Activated T-cell treated with anti-CD3 and anti-CD28 coated beads, Interleukin-2, amount 50 U/mL, for 4 hours (primary cell): ENCODE measurements at regions not wholly inside any gene's neighbourhood (a gene's known extent, or its start where the extent isn't known, plus 50 kb on each side); places are given as distances from the start of the nearest gene placed in this dataset.
"Not testable (repeated sequence)": the region's sequence is repeated elsewhere in the genome, so short reads cannot be mapped to it uniquely, and the experiment has no call there.

Experiments used
- ATAC-seq, 2 donors: fragments of 200-7000 bp; cut with Tn5 transposase; one replicate each; pipeline ENCODE4 v1.10.0; 2021
- DNase-seq: peaks from one replicate; pipeline ENCODE4 v3.0.0-alpha.2; 2020
- H3K27me3 Mint-ChIP-seq: one replicate; pipeline ENCODE4 v1.8.0; 2021; ENCODE audit warnings: low read depth, mixed read lengths
- H3K36me3 Mint-ChIP-seq: one replicate; pipeline ENCODE4 v1.8.0; 2022; ENCODE audit warnings: mixed read lengths; ENCODE audit not compliant: insufficient read depth
- H3K4me1 Mint-ChIP-seq: one replicate; pipeline ENCODE4 v1.8.0; 2021; ENCODE audit warnings: low read depth, mixed read lengths
- H3K4me3 Mint-ChIP-seq: one replicate; pipeline ENCODE4 v1.8.0; 2021; ENCODE audit warnings: mild to moderate bottlenecking, moderate library complexity, mixed read lengths
- H3K9me3 Mint-ChIP-seq: one replicate; pipeline ENCODE4 v1.8.0; 2021; ENCODE audit warnings: mixed read lengths

DNA sequence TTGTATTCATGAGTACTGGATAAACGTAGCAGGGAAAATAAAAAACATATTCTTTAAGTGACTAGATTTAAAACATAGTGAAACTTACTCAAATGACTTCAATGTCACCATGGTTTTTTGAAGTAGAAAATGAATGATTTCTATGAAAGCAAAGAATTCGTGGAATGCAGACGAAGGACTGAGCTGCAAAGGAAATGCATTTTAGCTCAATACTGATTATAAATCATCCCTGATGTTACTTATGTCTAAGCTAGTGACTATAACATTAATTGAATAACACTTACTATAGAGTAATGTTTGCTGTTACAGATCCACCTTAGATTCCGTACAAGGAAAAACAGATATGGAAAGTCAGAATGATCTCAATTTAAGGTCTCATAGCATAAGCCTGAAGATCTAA lies 1257.7 kb upstream of the CDH2 start:
- H3K4me1 Mint-ChIP-seq: no peaks in the 10 kb centered on the region
- DNase-seq (no peak), ATAC-seq (no peak)
- no peaks in the 10 kb centered on the region for H3K27me3 Mint-ChIP-seq
- peaks cover 17% of the 10 kb centered on the region for H3K9me3 Mint-ChIP-seq
- H3K36me3 Mint-ChIP-seq: no peaks in the 10 kb centered on the region
- H3K4me3 Mint-ChIP-seq: no peak overlapping the region

DNA sequence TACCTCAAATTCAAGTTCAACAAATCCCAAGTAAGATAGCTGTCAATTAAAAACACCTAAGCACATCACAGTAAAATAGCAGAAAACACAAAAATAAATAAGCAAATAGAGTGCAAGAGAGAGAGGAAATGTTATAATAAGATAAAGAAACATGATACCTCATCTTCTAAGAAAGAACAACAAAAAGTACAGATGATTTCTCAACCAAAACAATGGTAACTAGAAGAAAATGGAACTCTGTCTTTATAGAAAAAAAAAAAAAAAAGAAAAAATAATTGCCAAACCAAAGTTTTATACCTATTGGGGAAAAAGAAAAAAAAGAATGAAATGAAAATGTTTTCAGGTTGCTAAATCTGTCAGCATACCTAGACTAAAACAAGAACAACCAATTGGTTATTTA lies 1253.5 kb upstream of the CDH2 start:
- ATAC-seq (no peak), DNase-seq (no peak)
- Mint-ChIP-seq H3K9me3 (peaks cover 13% of the 10 kb centered on the region), H3K4me1 (no peaks in the 10 kb centered on the region), H3K27me3 (no peaks in the 10 kb centered on the region), H3K36me3 (no peaks in the 10 kb centered on the region), H3K4me3 (no peak overlapping the region)

DNA sequence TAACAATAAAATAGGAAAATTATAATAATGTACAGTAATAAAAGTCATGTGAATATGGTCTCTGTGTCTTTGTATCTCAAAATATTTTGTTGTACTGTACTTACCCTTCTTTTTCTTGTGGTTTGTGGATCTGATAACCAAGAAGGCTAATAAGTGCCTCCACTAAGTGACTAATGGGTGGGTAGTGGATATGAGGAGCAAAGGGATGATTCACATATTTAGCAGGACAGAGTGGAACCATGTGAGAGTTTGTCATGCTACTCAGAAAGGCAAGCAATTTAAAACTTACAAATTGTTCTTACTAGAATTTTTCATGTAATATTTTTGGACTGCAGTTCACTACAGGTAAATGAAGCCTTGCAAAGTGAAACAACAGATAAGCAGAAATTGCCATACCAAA lies 1241.2 kb upstream of the CDH2 start:
- peaks cover 18% of the 10 kb centered on the region for H3K9me3 Mint-ChIP-seq
- ATAC-seq (no peak), DNase-seq (no peak)
- no peaks in the 10 kb centered on the region for H3K36me3 Mint-ChIP-seq
- no peaks in the 10 kb centered on the region for H3K4me1 Mint-ChIP-seq
- H3K27me3 Mint-ChIP-seq: no peaks in the 10 kb centered on the region
- H3K4me3 Mint-ChIP-seq: no peak overlapping the region

DNA sequence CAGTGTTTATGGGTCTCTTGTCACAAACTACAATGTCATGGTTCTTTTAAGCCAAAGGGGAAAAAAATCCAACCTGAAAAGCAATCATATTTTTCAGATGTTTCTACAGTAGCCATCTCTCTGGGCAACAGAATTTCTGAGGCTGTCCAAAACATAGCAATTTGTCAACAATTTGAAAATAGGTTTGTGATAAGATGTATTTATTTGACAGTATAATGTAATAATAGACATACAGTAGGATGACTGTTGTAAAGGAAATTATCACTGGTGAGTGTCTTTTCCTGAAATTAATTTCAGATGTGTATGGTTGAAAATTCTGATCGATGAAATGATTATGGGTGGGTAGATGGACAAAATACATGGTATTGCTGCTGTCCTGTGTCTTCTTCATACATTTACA lies 1230.1 kb upstream of the CDH2 start:
- DNase-seq (no peak), ATAC-seq (no peak)
- Mint-ChIP-seq H3K9me3 (peaks cover 13% of the 10 kb centered on the region), H3K4me1 (no peaks in the 10 kb centered on the region), H3K36me3 (no peaks in the 10 kb centered on the region), H3K27me3 (no peaks in the 10 kb centered on the region), H3K4me3 (no peak overlapping the region)

DNA sequence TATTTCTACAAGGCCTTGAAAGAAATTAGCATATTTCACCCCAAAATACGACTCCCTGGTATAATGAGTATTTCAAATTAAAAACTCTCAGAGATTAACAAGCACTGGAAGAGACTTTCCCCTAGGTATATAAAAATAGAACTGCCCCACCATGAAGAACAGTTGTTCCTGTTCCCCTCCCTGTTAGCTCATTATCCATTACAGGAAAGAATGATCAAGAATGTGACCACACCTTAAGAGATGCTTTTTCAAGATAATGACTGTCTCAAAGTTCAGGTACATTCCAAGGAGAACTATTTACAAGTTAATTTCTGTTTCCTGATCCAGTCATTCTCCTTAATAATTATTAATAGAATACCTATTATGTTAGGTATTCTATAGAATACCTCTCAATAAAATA lies 1220.6 kb upstream of the CDH2 start:
- no peaks in the 10 kb centered on the region for H3K36me3 Mint-ChIP-seq
- no peak for ATAC-seq
- DNase-seq: no peak

DNA sequence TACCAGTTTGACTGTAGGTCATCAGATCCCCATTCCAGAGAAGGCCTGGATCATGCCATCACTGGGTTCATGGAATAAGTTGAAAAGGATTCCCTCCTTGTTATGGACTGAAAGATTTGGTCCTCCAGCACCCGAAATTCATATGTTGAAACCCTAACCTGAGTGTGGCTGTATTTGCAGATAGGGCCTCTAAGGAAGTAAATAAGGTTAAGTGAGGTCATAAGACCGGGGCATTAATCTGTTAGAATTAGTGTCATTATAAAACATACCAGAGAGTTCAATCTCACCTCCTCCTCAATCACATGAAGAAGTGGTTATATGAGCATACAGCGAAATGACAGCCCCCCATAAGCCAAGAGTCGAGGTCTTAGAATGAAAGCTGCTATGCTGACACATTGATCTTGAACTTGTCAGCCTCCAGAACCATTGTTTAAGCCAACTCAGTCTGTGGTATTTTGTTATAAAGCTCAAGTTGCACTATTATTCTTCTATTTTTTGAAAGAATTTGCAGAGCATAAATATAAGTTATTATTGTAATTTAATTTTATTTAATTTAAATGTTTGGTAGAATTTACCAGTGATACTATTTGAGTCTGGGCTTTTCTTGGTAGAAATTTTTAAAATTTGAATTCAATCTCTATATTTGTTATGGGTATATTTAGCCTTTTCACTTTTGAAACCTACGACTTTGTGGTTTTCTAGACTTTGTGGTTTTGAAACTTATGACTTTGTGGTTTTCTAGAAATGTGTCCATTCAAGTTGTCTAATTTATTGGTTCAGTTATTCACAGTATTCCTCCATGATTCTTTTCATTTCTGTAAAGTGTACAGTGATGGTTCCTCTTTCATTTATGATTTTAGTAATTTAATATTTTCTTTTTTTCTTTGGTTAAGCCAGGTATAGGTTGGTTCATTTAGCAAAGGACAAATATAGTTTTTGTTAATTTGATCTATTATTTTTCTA lies 1206.7 kb upstream of the CDH2 start:
- ATAC-seq (no peak), DNase-seq (no peak)
- H3K27me3 Mint-ChIP-seq: no peaks in the 10 kb centered on the region
- no peaks in the 10 kb centered on the region for H3K36me3 Mint-ChIP-seq
- H3K9me3 Mint-ChIP-seq: peaks cover 13% of the 10 kb centered on the region
- no peak overlapping the region for H3K4me3 Mint-ChIP-seq
- no peaks in the 10 kb centered on the region for H3K4me1 Mint-ChIP-seq

More for the DNA sequence above, 1220.6 kb upstream of the CDH2 start:
- Mint-ChIP-seq H3K9me3 (peaks cover 27% of the 10 kb centered on the region), H3K4me1 (no peaks in the 10 kb centered on the region), H3K4me3 (no peak overlapping the region), H3K27me3 (no peaks in the 10 kb centered on the region)

DNA sequence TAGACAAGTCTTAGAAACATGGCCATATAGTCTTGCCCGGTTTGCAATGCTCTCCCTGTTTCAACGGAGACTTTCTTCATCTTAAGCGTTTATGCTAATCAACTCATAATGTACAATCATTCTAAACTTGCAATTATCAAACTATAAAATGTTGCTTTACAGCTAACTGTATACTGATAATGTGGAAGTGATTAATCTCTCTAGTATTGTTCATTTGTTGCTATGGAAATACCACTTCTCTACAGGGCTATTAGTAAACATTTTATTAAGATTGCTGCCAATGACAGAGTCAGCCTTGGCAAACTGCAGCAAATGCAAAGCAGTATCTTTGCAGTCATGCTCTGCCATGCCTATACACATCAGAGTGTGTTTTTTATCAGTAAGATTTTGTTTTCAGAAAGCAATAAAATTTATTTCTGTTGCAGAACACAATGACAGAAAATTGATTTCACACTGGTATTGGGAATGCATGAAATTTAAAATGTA lies 1201.8 kb upstream of the CDH2 start:
- H3K36me3 Mint-ChIP-seq: no peaks in the 10 kb centered on the region
- H3K9me3 Mint-ChIP-seq: peaks cover 11% of the 10 kb centered on the region
- DNase-seq: no peak
- ATAC-seq: no peak
- H3K4me1 Mint-ChIP-seq: no peaks in the 10 kb centered on the region
- H3K27me3 Mint-ChIP-seq: no peaks in the 10 kb centered on the region
- H3K4me3 Mint-ChIP-seq: no peak overlapping the region

DNA sequence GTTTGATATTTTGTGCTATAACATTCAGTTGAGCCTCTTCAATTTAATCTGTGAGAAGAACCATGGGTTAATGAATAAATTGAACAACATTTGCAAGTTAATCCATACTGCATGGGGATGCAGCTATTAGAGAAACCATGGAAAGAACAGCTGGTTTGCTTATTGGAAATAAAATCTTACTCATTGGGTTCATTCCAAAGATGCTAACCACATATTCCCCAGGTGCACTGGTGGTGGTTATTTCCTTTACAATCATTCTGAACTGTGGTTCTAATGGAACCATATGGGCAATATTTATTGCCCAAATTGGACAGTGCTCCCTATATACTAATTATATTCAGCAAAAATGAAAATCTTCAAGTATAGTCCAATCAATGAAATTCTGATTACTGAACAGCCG lies 1200.4 kb upstream of the CDH2 start:
- H3K36me3 Mint-ChIP-seq: no peaks in the 10 kb centered on the region
- DNase-seq (no peak), ATAC-seq (no peak)
- H3K9me3 Mint-ChIP-seq: peaks cover 15% of the 10 kb centered on the region
- no peaks in the 10 kb centered on the region for H3K4me1 Mint-ChIP-seq
- H3K4me3 Mint-ChIP-seq: no peak overlapping the region
- H3K27me3 Mint-ChIP-seq: no peaks in the 10 kb centered on the region

DNA sequence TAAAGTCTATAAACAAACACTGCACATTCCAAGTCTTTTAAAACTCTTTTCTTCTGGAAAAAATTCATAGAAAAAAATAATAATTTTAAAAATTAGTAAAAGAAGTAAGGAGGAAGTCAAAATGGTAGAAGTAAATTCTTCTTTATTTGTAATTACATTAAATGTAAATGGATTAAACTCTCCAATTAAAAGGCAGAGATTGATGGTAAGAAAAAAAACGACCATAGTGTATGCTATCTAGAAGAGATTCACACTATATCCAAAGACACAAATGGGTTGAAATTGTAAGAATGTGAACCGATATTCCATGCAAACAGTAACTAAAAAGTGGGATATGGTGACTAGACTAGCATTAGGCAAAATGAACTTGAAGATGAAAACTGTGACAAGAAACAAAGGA lies 1196.1 kb upstream of the CDH2 start:
- DNase-seq: no peak
- Mint-ChIP-seq H3K4me3 (no peak overlapping the region), H3K36me3 (no peaks in the 10 kb centered on the region), H3K27me3 (no peaks in the 10 kb centered on the region), H3K9me3 (peaks cover 8% of the 10 kb centered on the region), H3K4me1 (no peaks in the 10 kb centered on the region)
- no peak for ATAC-seq

DNA sequence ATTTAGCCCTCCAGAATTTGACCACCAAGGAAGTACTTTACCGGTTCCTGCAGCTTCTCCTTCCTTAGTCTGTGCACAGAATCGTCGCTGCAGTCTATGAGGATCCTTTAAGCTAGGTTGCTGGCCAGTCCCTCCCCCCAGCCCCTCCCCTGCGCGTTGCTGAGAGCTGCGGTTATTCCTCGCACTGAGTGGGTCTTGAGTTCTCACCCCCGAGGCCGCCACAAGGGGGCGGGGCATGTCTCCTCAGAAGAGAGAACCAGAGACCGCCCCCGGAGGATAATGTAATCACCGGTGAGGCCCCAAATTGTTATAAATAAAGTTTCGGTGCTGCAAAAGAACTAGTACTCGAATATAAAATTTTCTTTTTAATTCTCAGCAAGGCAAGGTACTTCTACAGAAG lies 1184.9 kb upstream of the CDH2 start:
- Mint-ChIP-seq H3K4me1 (no peaks in the 10 kb centered on the region), H3K27me3 (no peaks in the 10 kb centered on the region), H3K36me3 (no peaks in the 10 kb centered on the region), H3K9me3 (peaks cover 10% of the 10 kb centered on the region), H3K4me3 (no peak overlapping the region)
- ATAC-seq: no peak
- DNase-seq: no peak

DNA sequence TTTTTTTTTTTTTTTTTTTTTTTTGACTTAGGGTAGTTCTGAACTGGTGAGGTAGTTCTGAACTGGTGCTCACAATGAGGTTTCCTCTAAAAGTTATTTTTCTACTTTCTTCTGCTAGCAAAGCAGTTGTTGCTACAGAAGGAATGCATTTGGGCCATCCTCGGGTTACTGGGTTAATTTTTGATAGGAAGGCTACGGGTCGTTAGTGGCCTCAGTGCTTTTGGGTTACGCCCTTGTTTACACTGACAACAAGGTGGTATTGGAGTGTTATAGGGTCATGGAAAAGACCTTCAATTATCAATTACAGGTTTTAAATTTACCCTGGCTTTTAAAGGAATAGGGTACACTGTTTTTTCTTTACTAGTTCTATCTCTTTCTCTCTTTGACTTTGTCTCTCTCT lies 1183.7 kb upstream of the CDH2 start:
- H3K4me3 Mint-ChIP-seq, H3K27me3 Mint-ChIP-seq, DNase-seq, ATAC-seq, H3K4me1 Mint-ChIP-seq, H3K36me3 Mint-ChIP-seq: not testable (repeated sequence)
- peaks cover 15% of the 10 kb centered on the region for H3K9me3 Mint-ChIP-seq

DNA sequence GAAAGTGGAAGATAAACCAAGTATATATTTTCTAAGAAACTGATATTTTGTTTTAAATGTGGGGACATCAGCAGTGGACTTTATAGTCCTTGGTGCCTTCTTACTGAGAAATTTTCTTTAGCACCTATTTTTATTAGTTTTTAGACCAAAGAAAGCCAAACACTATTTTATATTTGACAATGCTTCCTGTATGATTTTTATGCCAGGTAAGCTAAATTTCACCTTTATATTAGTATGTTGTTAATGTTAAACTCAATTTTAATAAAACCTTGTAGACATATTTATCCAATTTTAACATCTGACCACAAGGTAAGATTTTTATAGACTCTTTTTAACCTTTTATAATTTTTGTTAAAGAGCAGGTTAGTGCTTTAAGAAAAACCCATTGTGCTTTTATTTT lies 1182.3 kb upstream of the CDH2 start:
- not testable (repeated sequence) for DNase-seq, ATAC-seq, H3K4me3 Mint-ChIP-seq, H3K36me3 Mint-ChIP-seq, H3K27me3 Mint-ChIP-seq, H3K4me1 Mint-ChIP-seq
- peaks cover 21% of the 10 kb centered on the region for H3K9me3 Mint-ChIP-seq

DNA sequence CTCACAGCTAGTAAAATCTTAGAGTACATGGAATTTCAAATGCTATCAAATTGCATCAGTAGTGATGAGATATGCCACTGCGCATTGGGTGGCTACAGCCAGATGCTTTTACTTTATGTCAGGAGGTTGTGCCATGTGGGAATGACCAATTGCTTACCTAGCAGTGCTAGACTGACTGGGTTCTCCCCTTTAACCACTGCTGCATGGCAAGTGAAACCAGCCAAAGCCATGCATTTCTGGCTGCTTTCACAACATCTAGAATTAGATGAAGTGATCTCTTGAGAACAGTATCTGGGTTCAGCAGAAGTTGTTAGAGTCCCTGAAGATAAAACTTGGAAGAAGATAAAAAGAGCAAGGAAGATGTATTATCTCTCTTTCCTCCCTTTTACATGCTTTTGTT lies 1174.2 kb upstream of the CDH2 start:
- peaks cover 17% of the 10 kb centered on the region for H3K9me3 Mint-ChIP-seq
- H3K4me3 Mint-ChIP-seq: no peak overlapping the region
- no peaks in the 10 kb centered on the region for H3K36me3 Mint-ChIP-seq
- DNase-seq (no peak), ATAC-seq (no peak)
- H3K4me1 Mint-ChIP-seq: no peaks in the 10 kb centered on the region
- H3K27me3 Mint-ChIP-seq: no peaks in the 10 kb centered on the region

DNA sequence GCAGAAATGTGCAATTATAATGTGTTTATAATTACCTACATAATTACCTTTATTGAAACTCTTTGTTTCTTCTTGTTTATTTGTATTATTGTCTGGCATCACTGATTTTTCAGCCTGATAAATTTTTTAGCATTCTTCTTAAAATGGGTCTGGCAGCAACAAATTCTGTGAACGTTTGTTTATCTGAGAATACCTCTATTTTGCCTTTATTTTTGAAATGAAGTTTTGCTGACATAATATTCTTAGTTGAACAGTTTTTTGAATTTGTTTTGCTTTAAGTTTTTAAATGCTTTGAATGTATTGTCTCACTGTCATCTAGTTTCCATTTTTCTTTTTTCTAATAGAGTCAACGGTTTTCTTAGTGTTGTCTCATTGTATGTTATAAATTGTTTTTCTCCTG lies 1152.0 kb upstream of the CDH2 start:
- Mint-ChIP-seq H3K36me3 (no peaks in the 10 kb centered on the region), H3K9me3 (peaks cover 42% of the 10 kb centered on the region), H3K27me3 (no peaks in the 10 kb centered on the region), H3K4me3 (no peak overlapping the region), H3K4me1 (no peaks in the 10 kb centered on the region)
- no peak for ATAC-seq
- DNase-seq: no peak

DNA sequence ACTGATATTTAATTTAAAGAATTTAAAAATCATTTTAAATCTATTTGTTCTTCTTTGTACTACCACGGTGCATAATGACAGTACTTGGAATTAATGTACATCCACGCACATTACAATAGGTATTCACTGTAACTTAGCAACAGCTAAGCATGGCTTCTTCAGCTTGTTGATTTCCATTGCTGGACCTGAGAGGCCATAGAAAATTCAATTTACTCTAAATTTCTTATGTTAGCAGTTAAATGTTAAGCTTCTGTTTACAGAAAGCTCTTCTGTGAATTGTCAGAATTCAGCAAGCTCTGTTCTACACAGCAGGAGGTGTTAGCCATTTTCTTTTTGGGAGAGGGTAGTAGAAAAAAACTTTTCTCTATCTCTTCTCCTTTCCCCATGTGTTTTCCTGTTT lies 1149.3 kb upstream of the CDH2 start:
- H3K36me3 Mint-ChIP-seq: no peaks in the 10 kb centered on the region
- DNase-seq (no peak), ATAC-seq (no peak)
- peaks cover 38% of the 10 kb centered on the region for H3K9me3 Mint-ChIP-seq
- no peaks in the 10 kb centered on the region for H3K27me3 Mint-ChIP-seq
- no peaks in the 10 kb centered on the region for H3K4me1 Mint-ChIP-seq
- no peak overlapping the region for H3K4me3 Mint-ChIP-seq
